Lung (tissue), 11 donors: ENCODE measurements at regions not wholly inside any gene's neighbourhood (a gene's known extent, or its start where the extent isn't known, plus 50 kb on each side); places are given as distances from the start of the nearest gene placed in this dataset.

Source experiments
- ATAC-seq: fragments of 200-7000 bp; cut with Tn5 transposase; one replicate; pipeline ENCODE4 v1.9.1; 2020; ENCODE audit warnings: moderate number of reproducible peaks; ENCODE audit not compliant: insufficient read depth, low FRiP score
- DNase-seq, 3 donors: peaks; one replicate each; pipeline ENCODE4 v3.0.0-alpha.2; 2013 to 2017
- H3K27ac ChIP-seq, 2 donors: one replicate each; pipeline ENCODE4 v1.5.1; 2013; ENCODE audit warnings: mild to moderate bottlenecking in 2 of 2, moderate library complexity in 2 of 2, control low read depth in 1 of 2, inconsistent platforms in 1 of 2, low read depth in 1 of 2, low read length in 1 of 2
- H3K27me3 ChIP-seq, 3 donors: one replicate each; pipeline ENCODE4 v1.5.1; 2013; ENCODE audit warnings: low read length in 2 of 3; ENCODE audit not compliant: control insufficient read depth in 3 of 3, insufficient read depth in 3 of 3
- H3K36me3 ChIP-seq, 4 donors: one replicate each; pipeline ENCODE4 v1.5.1; 2013; ENCODE audit warnings: low read length in 4 of 4, mild to moderate bottlenecking in 1 of 4, moderate library complexity in 1 of 4; ENCODE audit not compliant: control insufficient read depth in 4 of 4, insufficient read depth in 4 of 4
- H3K4me1 ChIP-seq, 5 donors: one replicate each; pipeline ENCODE4 v1.5.1; 2013; ENCODE audit warnings: low read length in 5 of 5, mild to moderate bottlenecking in 2 of 5, moderate library complexity in 1 of 5; ENCODE audit not compliant: control insufficient read depth in 5 of 5, insufficient read depth in 5 of 5
- H3K4me3 ChIP-seq: one replicate; pipeline ENCODE4 v1.5.1; 2013; ENCODE audit warnings: mild to moderate bottlenecking, control low read depth, moderate library complexity
- H3K9ac ChIP-seq, 2 donors: one replicate each; pipeline ENCODE4 v1.5.1; 2013; ENCODE audit warnings: low read length in 2 of 2, control low read depth in 1 of 2; ENCODE audit not compliant: insufficient read depth in 1 of 2
- H3K9me3 ChIP-seq, 4 donors: one replicate each; pipeline ENCODE4 v1.5.1; 2013; ENCODE audit warnings: low read length in 3 of 4, mild to moderate bottlenecking in 1 of 4, moderate library complexity in 1 of 4; ENCODE audit not compliant: control insufficient read depth in 4 of 4, insufficient read depth in 3 of 4
- WGBS, 2 donors: extraction: QIAGEN DNeasy Blood & Tissue Kit; methylation state at CpG; one replicate each; pipeline ENCODE4 v1.1.7; 2013; 5-methylcytosine and 5-hydroxymethylcytosine counted together
- TF ChIP-seq, protein P1 (sequence below): IDR thresholded peaks from 2 replicates; pipeline ENCODE4 v1.5.1; 2012; ENCODE audit warnings: mild to moderate bottlenecking; ENCODE audit errors: control extremely low read depth, extremely low read depth
- donor health status: control.
- donor health status: control.
- donor health status: Bipolar disorder and iron deficiency.
- donor health status: healthy.
- donor health status: DM: yes; HTN: yes; CAD: no.

- DNase-seq (no peak), ATAC-seq (no peak)
- Histone ChIP-seq H3K36me3 (no peaks in the 10 kb centered on the region), H3K27ac (no peak overlapping the region), H3K4me3 (no peak overlapping the region), H3K9me3 (no peaks in the 10 kb centered on the region), H3K27me3 (no peaks in the 10 kb centered on the region), H3K9ac (no peak overlapping the region), H3K4me1 (peaks cover 0 to 14% (median 0%) of the 10 kb centered on the region in 5 donors)
- TF ChIP-seq, protein P1, sequence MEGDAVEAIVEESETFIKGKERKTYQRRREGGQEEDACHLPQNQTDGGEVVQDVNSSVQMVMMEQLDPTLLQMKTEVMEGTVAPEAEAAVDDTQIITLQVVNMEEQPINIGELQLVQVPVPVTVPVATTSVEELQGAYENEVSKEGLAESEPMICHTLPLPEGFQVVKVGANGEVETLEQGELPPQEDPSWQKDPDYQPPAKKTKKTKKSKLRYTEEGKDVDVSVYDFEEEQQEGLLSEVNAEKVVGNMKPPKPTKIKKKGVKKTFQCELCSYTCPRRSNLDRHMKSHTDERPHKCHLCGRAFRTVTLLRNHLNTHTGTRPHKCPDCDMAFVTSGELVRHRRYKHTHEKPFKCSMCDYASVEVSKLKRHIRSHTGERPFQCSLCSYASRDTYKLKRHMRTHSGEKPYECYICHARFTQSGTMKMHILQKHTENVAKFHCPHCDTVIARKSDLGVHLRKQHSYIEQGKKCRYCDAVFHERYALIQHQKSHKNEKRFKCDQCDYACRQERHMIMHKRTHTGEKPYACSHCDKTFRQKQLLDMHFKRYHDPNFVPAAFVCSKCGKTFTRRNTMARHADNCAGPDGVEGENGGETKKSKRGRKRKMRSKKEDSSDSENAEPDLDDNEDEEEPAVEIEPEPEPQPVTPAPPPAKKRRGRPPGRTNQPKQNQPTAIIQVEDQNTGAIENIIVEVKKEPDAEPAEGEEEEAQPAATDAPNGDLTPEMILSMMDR, result no peak
- 96 to 99% methylated on average over 3 of the region's 3 CpGs for WGBS, 2 donors
These were observed 86.1 kb upstream of the AKIRIN2 start for GRCh38 chr6:87788141-87788540.

DNA sequence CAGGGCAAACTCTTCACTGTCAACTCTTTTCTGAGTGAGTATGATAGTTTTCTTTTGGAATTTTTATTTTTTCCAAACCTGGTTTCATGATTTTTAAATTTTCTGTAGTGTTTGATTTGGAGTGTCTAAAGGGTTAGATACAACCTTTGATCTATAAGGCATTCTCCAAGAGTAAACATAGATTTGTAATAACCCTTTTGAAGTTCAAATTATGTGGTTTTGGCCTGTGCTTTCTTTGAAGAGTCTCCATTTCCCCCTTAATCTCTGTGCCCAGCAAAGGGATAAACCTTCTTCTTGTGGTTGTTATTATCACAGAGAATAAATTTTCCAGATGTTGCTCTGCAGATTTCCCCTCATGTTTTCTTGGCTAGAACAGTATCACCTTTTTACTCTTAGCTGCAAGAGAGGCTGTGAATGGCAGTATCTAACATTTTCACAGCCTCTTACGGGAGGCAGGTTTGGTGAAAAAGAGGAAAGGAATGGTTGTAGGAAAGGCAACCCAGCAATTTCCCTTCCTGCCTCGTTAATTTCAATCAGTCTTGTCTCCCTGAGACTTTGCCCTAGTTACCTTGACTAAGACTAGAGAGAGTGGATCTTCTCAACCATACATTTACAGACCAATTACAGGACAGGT, 83.3 kb upstream of the AKIRIN2 start:
- no peak overlapping the region for H3K9ac ChIP-seq
- H3K9me3 ChIP-seq, result no peaks in the 10 kb centered on the region
- ATAC-seq (no peak), DNase-seq (peak in 1 of 3 donors; percentile 48)
- no peak overlapping the region for H3K4me3 ChIP-seq
- H3K36me3 ChIP-seq, result no peaks in the 10 kb centered on the region
- 80 to 93% methylated on average over 2 of the region's 2 CpGs for WGBS, 2 donors
- peaks cover 0 to 7% (median 0%) of the 10 kb centered on the region in 5 donors for H3K4me1 ChIP-seq
- TF ChIP-seq, protein P1, result no peak
- no peak overlapping the region for H3K27ac ChIP-seq
- no peaks in the 10 kb centered on the region for H3K27me3 ChIP-seq

DNA sequence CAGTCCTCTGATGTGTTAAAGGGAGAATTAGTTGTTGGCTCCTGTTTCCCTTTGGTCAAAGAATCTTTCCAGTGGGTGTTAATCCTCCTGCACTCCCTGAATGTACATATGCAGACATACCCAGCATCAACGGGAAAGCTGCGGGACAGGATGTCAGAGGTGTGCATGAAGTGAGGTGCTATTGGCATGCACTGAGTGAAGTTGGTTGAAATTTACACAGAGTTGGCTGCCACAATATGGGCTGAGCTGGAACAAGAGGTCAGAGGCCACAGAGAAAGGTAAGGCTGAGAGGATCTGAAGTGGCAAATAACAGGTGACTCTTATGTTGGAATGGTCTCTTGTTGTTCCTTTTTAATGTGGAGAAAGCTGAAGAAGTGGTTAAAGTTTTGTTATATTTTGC, 82.7 kb upstream of the AKIRIN2 start:
- Histone ChIP-seq H3K36me3 (no peaks in the 10 kb centered on the region), H3K27ac (no peak overlapping the region), H3K4me1 (peaks cover 0 to 7% (median 0%) of the 10 kb centered on the region in 5 donors), H3K9ac (no peak overlapping the region), H3K27me3 (no peaks in the 10 kb centered on the region), H3K4me3 (no peak overlapping the region), H3K9me3 (no peaks in the 10 kb centered on the region)
- TF ChIP-seq, protein P1, result no peak
- no peak for DNase-seq
- ATAC-seq, result peak; percentile 21
- WGBS, 2 donors, result 59 to 67% methylated on average over 2 of the region's 2 CpGs

GRCh38 chr6:87784051-87784450, 82.0 kb upstream of the AKIRIN2 start:
- Histone ChIP-seq H3K4me1 (peaks cover 0 to 2% (median 0%) of the 10 kb centered on the region in 5 donors), H3K4me3 (no peak overlapping the region), H3K9me3 (no peaks in the 10 kb centered on the region), H3K27me3 (no peaks in the 10 kb centered on the region), H3K36me3 (no peaks in the 10 kb centered on the region), H3K27ac (no peak overlapping the region), H3K9ac (no peak overlapping the region)
- ATAC-seq (no peak), DNase-seq (no peak)
- TF ChIP-seq, protein P1, result no peak
